ENCODE measurements at regions not wholly inside any gene's neighbourhood (a gene's known extent, or its start where the extent isn't known, plus 50 kb on each side); places are given as distances from the start of the nearest gene placed in this dataset.

GRCh38 chr6:149147938-149148718 is 169.4 kb upstream of the TAB2 start (continued):
- TF ChIP-seq ATF2 (IDR thresholded peaks at IDR 0.05; ENCODE audit: low read length): no peak

All from H1 (cell line).